CMK (cell line): ENCODE measurements at regions not wholly inside any gene's neighbourhood (a gene's known extent, or its start where the extent isn't known, plus 50 kb on each side); places are given as distances from the start of the nearest gene placed in this dataset.
"Not testable (repeated sequence)": the region's sequence is repeated elsewhere in the genome, so short reads cannot be mapped to it uniquely, and the experiment has no call there.

Experiments used
- DNase-seq: peaks from one replicate; pipeline ENCODE4 v3.0.0-alpha.2; 2010; ENCODE audit warnings: low read depth

DNA sequence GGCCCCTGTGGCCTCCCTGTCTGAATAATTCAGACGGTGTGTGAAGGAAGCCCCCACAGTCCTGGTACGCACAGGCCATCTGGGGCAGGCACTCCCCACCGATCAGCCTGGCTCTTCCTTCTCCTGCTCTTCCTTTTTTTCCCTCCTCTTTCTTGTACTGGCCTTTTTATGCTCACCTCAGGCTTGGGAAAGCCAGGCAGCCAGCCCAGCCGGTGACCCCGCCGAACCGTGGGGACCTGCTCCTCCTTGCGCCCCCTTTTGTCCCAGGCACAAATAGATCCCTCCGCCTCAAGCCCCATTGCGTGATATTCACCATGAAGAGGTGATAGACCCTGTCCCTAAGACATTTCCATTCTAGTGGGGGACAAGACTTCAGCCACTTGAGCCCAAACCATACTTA lies 80.2 kb upstream of the BRD7 start:
- no peak for DNase-seq

DNA sequence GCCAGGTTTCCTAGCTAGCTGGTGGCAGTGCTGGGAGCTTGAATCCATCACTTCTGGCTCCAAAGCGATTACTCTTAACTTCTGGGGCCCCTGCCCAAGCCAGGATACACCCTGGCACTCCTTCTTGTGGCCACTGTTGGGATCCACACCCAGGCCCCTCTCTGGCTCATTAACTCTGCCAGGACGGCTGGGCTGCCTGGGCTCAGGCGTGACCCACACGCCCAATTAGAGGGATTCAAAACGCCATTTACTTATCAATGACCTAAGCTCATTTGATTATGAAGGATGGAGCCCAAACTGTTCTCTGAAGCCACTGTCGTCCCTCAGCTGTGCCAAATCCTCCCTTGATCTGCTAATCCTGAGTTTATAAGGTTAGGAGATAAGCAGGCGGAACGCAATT lies 79.7 kb upstream of the BRD7 start:
- DNase-seq: no peak

DNA sequence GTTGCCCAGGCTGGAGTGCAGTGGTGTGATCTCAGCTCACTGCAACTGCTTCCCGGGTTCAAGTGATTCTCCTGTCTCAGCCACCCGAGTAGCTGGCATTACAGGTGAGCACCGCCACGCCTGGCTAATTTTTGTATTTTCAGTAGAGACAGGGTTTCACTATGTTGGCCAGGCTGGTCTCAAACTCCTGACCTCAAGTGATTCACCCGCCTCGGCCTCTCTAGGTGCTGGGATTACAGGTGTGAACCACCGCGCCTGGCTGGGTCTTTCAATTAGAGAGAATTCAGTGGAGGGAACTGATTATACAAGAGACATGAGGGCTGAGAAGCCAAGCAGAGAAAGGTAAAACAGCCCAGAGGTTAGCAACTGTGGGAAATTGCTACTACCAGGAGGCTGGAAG lies 78.6 kb upstream of the BRD7 start:
- not testable (repeated sequence) for DNase-seq

DNA sequence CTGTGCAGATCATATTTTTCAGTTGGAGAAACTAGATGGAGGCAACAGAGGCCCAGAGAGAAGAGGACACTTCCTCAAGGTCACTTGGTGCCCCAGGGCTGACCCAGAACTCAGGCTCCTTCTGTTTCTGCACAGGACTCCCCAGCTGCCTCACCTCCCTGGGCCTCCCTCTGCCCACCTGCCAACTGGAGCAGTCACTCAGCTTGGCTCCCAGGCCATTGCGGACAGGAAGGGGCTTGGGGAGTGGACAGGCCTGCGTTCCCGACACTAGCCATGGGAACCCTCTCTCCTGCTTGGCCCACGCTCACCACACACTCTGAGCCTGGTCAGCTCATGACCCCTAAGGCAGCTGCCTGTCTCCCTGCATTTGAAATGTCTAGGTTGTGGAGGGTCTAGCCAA lies 78.1 kb upstream of the BRD7 start:
- no peak for DNase-seq

DNA sequence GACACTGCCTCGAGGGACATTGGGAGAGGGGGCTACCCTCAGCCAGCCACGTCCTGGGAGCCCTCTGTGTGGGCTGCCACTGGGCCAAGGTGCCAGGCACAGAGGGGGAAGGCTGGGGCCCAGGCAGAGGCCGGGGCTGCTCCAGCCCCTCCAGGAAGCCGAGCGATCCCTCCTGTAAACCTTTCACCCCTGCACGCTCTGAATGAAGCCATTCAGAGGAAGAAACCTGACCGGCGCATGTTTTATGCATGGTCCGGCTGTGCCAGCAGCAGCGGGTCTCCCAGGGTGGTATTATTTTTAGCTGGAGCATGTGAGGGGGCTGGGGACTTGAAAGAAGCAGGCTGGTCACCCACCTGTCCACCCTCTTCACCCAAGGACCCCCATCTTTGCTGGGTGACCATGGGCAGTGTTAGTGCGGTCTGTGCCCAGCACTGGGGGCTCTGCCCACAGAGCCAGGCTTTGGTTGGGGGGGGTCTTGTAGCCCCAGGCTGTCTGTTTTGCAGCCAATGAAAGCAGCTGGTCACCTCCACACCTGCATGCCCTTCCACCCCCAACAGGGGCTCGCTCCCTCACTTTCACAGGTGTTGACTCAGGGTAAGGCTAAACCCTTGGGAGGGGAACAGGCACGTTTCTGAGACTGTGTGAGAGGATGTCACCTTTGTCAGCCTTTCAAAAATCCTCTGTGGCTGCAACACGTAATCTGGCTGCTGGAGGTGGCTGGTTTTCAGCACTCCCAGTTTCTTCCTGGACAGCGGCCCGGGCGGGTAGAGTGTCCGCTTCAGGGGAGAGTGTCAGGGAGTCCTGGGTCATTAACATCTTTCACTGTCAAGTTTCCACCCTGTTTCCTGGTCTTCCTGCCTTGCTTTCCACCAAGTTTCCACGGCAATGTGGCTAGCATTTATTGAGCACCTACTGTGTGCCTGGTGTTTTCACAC lies 77.1 kb upstream of the BRD7 start:
- no peak for DNase-seq

DNA sequence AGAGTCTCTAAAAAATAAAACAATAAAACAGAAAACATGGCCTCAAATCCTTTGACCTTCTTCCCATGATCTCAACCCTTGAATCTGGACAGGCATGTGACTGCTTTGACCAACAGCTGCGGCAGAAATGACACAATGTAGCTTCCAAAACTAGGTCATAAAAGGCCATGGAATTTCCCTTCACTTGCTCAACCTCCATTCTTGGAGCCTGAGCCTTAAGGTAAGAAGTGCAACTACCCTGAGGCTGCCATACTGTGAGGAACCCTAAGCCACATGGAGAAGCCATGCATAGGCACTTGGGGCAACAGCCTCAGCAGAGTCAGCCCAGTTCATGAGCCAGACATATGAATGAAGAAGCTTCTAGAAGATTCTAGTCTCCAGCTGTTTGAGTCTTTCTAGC lies 75.7 kb upstream of the BRD7 start:
- no peak for DNase-seq

DNA sequence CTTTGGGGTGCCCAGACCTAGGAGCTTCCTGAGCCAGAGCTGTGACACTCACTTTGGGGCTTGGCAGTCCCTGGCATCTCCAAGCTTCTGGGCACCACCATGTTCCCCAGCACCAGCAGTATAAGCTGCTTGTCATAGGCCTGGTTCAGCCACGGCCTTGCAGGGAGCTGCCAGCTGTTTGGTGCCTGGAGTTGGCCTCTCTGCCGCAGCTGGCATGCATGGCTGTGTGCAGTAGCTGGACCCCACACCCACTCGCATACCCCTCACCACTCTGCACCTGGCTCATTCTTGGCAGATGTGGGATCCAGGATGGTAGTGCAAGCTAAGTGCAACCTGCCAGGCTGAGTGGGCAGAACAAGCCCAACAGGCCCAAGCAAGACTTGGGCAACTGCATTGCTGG lies 73.4 kb upstream of the BRD7 start:
- DNase-seq: no peak

DNA sequence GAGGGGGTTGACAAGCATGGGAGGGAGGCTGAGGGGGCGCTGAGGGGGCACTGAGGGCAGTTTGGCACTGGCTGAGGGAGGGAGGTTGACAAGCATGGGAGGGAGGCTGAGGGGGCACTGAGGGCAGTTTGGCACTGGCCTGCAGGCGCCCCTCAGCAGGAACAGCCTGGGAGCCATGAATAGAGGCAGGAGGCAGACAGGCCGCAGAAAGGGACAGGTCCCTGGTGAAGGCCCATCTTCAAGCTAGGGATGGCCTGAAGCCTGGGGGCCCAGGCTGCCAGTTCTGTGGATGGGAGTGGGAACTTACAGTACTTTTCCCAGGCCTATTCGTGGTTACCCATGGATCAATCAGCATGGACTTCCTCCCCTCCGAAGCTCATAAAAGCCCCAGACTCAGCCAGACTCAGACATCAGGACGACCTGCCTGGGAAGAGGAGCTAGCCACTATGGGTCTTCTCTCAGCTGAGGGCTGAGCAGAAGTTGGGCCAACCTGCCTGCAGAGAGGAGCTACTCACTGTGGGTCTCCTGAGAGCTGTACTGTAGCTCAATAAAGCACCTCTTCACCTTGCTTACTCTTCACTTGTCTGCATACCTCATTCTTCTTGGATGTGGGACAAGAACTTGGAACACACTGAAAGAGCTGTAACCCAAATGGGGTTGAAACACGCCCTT lies 72.8 kb upstream of the BRD7 start:
- no peak for DNase-seq

DNA sequence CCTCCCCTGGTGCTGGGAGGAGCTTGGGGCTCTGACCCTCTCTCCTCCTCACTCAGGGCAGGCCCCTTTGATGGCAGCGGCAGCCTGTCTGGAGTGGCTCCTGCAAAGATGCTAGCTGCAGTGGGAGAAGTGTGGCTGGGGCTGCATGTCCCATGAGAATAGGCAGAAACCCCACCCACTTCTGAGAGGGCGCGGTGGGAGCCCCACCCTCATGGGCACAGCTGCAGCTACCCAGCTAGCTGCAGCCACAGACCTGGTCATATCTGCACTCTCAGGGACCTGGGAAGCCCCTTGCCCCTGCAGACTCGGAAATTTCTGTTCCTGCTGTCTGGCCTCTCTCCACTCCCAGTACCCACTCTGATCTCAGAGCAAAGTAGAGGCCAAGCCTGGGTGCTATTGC lies 72.2 kb upstream of the BRD7 start:
- no peak for DNase-seq

DNA sequence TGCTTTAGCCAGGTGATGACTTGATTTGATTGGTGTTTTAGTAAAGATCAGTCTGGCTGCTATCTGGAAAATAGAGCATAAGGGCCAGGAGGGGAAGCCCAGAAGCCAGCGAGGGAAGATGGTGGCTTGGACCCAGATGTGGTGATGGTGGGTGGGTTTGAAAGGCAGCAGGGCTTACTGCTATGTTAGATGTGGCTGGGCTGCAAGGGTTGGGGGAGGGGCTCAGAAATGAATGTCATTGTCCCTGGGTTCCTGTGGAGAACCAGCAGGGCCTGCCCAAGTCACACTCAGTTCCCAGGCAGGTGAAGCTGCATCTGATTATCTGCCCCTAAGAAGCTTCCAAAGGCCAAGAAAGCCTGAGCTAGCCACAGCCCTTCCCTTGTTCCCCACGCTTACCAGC lies 71.7 kb upstream of the BRD7 start:
- no peak for DNase-seq

DNA sequence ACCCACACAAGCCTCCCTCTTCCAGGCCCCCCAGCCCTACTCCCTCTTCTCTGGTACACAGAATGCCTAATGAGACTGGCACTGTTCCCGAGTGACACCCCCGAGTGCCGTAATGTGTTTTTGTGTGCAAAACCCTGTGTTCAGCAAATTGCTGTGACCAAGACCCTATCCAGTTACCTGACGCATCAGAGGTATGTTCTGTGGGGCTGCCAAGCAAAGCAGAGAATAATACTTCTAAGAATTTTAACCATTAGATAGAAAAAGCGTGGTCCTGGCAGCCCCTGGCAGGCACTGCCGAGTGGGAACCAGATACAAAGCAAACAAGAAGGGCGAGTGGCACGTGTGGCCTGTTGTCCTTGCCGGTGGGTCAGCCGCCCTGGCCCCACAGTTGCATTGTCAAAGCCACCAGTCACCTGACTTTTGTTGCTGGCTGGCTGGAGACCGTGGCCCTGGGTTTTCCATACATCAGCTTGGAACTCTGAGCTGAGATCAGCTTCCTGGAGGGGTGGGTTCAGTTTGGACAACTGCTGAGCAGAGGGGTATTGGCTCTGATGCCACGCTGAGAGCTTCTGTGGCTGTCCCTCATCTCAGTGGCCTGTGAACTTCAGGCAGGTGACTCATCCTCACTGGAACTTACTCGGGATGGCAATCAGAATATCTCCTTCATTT lies 69.1 kb upstream of the BRD7 start:
- no peak for DNase-seq

DNA sequence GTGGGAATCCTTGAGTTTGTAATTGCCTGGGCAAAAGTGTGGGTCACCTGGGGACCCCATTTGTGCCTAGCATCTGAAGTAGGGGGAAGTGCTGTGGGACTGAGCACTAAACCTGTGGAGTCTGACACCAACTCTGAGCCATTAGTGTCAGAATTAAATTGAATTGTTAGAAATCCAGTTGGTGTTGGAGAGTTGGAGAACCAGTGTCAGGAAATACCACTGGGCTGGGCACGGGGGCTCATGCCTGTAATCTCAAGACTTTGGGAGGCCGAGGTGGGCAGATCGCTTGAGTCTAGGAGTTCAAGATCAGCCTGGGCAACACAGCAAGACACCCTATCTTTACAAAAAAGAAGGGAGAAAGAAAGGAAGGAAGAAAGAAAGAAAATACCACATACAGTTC lies 67.5 kb upstream of the BRD7 start:
- DNase-seq: no peak

DNA sequence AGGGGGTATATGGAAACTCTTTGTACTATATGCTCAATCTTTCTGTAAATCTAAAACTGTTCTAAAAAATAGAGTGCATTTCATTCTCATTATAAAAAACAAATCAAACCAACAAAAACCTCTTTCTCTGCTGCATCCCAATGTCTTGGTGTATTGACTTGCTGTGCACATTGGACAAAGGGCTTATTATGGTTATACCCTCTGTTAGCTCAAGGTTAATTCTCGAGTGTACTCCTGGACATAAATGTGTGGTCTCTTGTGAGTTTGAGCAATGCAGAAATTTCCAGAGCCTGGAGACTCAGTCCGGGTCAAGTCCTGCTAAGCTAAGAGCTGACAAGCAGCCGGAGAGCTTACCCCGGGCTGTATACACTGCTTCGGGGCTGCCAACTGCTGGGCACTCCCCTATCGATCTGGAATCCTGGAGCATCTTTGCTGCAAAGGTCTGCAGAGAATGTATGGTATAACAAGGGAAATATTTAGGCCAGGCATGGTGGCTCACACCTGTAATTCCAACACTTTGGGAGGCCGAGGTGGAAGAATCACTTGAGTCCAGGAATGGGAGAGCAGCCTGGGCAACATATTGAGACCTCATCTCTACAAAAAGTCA lies 66.2 kb upstream of the BRD7 start:
- DNase-seq: no peak

DNA sequence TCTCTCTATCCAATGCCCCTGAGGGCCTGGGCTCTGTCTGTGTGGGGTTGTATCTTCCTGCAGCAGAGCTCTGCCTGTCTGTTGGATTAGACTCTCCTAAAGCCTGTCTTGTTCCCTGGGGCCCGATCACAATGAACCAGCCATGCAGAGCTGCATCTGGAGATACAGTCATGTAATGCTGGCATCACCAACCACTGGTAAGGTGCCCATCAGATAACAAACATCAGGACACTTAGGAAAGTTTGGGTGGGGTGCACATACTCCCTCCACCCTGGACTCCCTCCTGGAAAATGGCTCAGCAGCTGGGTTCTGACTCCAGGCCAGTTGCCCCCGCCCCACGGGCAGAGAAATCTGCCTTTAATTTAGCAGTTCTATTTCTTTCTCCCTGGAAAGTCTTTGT lies 61.3 kb upstream of the BRD7 start:
- DNase-seq: no peak

DNA sequence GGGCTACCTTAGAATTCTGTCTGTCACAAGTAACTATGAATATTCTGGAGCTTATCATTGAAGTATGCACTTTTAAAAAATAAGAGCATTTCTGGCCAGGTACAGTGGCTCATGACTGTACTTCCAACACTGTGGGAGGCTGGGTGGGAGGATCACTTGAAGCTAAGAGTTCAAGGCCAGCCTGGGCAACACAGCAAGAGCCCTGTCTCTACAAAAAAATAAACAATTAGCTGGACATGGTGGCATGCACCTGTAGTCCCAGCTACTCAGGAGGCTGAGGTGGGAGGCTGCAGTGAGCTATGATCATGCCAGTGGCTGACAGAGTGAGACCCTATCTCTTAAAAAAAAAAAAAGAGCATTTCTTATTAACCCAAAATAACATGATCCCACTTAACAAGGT lies 60.0 kb upstream of the BRD7 start:
- no peak for DNase-seq

DNA sequence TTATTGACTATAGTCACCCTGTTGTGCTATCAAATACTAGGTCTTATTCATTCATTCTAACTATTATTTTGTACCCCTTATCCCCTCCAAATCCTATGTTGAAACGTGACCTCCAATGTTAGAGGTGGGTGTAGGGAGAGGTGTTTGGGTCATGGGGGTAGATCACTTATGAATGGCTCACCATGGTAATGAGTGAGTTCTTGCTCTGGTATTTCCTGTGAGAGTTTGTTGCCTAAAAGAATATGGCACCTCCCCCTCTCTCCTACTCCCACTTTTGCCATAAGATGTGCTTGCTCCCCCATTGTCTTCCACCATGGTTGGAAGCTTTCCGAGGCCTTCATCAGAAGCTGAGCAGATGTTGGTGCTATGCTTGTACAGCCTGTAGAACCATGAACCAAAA lies 59.3 kb upstream of the BRD7 start:
- DNase-seq: no peak

DNA sequence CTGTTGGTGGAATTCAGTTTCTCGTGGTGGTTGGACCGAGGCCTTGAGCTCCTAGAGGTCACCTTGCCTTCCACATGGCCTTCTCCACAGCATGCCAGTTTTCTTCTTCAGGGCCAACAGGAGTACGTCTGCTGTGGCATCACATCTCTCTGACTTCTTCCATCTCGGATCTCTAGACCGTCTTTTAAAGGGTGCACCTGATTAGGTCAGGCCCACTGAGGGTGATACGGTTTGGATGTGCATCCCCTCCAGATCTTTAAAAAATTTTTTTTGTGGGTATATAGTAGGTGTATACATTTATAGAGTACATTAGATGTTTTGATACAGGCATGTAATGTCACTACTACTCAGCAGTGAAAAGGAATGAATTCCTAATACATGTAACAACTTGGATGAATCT lies 58.3 kb upstream of the BRD7 start:
- no peak for DNase-seq

DNA sequence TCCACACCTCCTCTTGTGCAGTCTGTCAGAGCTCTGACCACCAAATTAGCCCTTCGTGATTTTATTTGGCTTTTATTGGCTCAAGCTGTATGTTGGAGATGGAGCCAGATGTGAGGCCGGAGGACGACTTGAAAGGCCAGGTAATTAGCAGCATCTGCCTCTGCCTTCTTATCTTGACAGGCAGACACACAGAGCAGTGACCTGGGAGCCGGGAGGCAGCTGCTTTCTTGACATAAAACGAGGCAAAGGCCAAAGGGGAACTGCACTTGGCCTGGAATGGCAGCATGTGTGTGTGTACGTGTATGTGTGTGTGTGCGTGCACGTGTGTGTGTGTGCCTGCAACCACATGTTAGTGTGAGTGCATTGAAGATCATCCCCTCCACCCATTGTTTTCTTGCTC lies 56.9 kb upstream of the BRD7 start:
- DNase-seq: peak; percentile 15

DNA sequence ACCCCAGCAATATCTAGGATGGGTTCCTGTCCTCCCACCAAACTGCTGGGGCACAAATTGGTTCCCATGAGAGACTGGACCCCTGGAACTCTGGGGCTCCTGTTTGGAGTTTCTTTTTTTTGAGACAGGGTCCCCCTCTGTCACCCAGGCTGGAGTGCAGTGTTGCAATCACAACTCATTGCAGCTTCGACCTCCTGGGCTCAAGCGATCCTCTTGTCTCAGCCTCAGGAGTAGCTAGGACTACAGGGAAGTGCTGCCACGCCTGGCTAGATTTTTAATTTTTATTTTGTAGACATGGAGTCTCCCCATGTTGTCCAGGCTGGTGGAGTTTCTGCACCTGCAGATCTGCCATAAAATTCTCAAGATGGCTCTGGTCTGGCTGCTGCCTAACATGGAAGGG lies 56.3 kb upstream of the BRD7 start:
- DNase-seq: no peak

DNA sequence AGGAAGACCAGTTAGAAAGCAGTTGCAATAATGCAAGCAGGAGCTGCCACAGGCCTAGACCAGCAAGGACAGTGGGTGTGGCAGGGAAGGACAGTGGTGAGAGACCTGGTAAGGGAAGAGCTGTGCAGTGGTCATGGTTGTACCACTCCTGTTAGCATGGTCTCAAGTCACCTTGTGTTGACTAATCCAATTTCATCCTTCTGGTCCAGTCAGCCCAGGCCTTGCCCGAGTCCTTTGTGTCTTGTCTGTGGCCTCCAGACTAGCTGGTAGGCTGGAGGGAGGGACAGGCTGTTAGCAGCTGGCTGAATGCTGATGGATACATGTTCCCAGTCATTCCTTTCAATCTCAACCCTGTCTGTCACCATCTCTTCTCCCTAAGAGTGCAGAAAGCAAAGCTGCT lies 54.1 kb upstream of the BRD7 start:
- DNase-seq: no peak

DNA sequence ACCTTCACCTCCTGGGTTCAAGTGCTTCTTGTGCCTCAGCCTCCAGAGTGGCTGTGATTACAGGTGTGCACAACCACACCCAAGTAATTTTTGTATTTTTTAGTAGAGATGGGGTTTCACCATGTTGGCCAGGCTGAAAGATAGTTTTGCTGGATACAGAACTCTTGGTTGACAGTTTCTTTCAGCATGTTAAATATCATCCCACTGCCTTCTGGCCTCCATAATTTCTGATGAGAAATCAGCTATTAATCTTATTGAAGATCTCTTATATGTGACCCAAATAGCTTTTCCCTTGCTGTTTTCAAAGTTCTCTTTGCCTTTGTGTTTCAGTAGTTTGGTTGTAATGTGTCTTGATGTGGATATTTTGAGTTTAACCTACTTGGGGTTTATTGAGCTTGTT lies 50.3 kb upstream of the BRD7 start:
- DNase-seq: no peak
